NCI-H2196 treated with DMSO at 0.1 percent for 48 hours (cell line): ENCODE measurements at regions not wholly inside any gene's neighbourhood (a gene's known extent, or its start where the extent isn't known, plus 50 kb on each side); places are given as distances from the start of the nearest gene placed in this dataset.

ENCODE experiments used
- DNase-seq: peaks from one replicate; lab custom pipeline; 2025; ENCODE audit not compliant: unreplicated experiment; lab: John Stamatoyannopoulos, UW

- DNase-seq: no peak
These were observed 157.4 kb upstream of the SOX1 start for GRCh38 chr13:111909501-111909900.

- DNase-seq: no peak
These were observed 156.8 kb upstream of the SOX1 start for GRCh38 chr13:111909971-111910671.

GRCh38 chr13:111911121-111911720 lies 155.7 kb upstream of the SOX1 start:
- DNase-seq: no peak

GRCh38 chr13:111911754-111912452 lies 155.0 kb upstream of the SOX1 start:
- DNase-seq: no peak

GRCh38 chr13:111912453-111912866 lies 154.5 kb upstream of the SOX1 start:
- no peak for DNase-seq

- DNase-seq: no peak
These were observed 153.8 kb upstream of the SOX1 start for GRCh38 chr13:111912991-111913760.

GRCh38 chr13:111913761-111914140 lies 153.2 kb upstream of the SOX1 start:
- no peak for DNase-seq

- DNase-seq: no peak
These were observed 152.5 kb upstream of the SOX1 start for GRCh38 chr13:111914241-111915103.

GRCh38 chr13:111915104-111915551 lies 151.8 kb upstream of the SOX1 start:
- DNase-seq: no peak

- DNase-seq: no peak
These were observed 150.7 kb upstream of the SOX1 start for GRCh38 chr13:111916201-111916600.

- no peak for DNase-seq
These were observed 149.9 kb upstream of the SOX1 start for GRCh38 chr13:111917086-111917485.

- DNase-seq: no peak
These were observed 149.0 kb upstream of the SOX1 start for GRCh38 chr13:111917901-111918300.

GRCh38 chr13:111919286-111919685 lies 147.7 kb upstream of the SOX1 start:
- DNase-seq: no peak

GRCh38 chr13:111919849-111920248 lies 147.1 kb upstream of the SOX1 start:
- DNase-seq: no peak

GRCh38 chr13:111920306-111920931 lies 146.5 kb upstream of the SOX1 start:
- DNase-seq: no peak

- DNase-seq: no peak
These were observed 145.8 kb upstream of the SOX1 start for GRCh38 chr13:111920932-111921705.

- DNase-seq: no peak
These were observed 144.9 kb upstream of the SOX1 start for GRCh38 chr13:111922086-111922485.

GRCh38 chr13:111923439-111923838 lies 143.5 kb upstream of the SOX1 start:
- DNase-seq: no peak

- DNase-seq: no peak
These were observed 142.8 kb upstream of the SOX1 start for GRCh38 chr13:111923991-111924677.
